ENCODE measurements at regions not wholly inside any gene's neighbourhood (a gene's known extent, or its start where the extent isn't known, plus 50 kb on each side); places are given as distances from the start of the nearest gene placed in this dataset.
"Not testable (repeated sequence)": the region's sequence is repeated elsewhere in the genome, so short reads cannot be mapped to it uniquely, and the experiment has no call there.

DNA sequence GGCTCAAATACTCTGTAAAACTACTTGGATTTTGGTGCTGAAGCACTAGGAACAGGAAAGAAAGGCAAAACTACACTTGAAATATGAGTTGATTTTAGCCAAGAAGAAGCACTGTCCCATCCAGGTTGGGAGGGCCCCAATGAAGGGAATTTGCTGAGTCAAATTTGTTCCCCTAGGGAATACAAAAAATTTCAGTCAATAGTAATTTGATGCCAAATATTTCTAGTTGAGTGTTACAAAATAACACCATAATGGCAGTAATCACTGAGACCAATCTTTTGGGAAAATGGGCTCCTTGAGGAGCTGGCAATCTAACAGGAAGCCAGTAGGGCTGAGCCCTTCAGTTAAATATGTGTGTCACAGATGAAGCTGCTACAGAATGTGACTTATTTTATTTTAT, 896.9 kb downstream of the DIPK2A start:
- DNase-seq: no peak

DNA sequence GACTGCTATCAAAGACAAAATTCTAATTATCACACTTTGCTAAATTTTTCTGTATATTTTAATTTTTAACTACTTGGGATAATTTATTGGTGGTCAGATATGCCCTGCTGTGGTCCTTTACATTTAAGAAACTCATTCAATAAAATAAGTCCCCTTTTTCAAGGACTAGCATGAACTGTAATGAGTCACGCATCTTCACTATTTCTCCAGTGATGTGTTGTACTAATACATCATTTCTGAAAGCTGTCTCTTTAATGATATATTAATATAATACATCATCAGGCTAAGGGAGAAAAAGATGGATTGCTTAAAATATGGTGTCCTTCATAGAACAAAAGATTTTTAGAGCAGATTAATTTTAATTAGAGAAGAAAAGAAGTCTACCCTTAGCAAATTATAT, 901.4 kb downstream of the DIPK2A start:
- no peak for DNase-seq

DNA sequence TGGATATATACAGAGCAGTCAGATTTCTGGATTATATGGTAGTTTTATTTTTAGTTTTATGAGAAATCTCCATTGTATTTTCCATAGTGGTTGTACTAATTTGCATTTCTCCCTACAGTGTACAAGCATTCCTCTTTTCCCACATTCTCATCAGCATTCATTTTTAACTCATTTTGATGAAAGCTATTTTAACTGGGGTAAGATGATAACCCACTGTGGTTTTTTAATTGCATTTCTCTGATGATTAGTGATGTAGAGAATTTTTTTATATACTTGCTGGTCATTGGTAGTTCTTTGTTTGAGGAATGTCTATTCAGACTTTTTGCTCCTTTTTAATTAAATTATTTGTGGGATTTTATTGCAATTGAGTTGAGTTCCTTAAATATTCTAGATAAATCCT, 903.6 kb downstream of the DIPK2A start:
- DNase-seq: no peak

DNA sequence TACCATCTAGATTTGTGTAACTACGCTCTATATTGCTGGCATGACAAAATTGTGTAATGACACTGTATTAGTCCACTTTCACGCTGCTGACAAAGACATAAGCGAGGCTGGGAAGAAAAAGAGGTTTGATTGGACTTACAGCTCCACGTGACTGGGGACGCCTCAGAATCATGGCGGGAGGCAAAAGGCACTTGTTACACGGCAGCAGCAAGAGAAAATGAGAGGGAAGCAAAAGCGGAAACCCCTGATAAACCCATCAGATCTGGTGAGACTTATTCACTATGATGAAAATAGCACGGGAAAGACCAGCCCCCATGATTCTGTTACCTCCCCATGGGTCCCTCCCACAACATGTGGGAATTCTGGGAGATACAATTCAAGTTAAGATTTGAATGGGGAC, 905.7 kb downstream of the DIPK2A start:
- DNase-seq: no peak

DNA sequence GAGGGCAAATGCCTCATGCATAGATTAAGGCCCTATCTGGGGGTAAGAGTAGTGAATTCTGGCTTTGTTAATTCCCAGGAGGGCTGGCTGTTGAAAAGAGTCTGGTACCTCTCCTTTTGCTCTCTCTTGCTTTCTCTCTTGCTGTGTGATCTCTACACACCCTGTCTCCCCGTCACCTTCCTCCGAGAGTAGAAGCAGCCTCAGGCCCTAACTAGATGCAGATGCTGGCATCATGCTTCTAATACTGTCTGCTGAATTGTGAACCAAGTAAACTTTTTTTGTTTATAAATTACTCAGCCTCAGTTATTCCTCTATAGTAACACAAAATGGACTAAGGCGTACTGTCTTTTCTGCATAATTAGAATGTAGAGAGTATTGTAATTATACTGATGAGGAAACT, 908.1 kb downstream of the DIPK2A start:
- DNase-seq: no peak

DNA sequence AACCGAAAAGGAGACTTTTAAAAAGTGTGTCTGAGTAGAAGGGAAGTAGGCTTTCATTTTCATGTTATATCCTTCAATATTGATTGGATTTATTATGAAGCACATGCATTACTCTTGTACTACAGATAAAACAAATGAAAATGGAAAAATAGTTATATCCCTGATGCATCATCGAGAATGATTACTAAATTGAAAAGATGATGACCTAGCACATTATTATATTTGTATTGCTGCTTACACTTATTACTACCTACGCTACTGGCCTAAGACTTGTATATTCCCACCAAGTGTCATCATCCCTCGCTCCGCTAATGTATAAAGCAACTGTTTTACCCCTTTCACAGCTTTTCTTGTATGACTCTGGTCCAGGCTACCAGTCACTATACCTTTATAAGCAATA, 922.4 kb downstream of the DIPK2A start:
- DNase-seq: no peak

DNA sequence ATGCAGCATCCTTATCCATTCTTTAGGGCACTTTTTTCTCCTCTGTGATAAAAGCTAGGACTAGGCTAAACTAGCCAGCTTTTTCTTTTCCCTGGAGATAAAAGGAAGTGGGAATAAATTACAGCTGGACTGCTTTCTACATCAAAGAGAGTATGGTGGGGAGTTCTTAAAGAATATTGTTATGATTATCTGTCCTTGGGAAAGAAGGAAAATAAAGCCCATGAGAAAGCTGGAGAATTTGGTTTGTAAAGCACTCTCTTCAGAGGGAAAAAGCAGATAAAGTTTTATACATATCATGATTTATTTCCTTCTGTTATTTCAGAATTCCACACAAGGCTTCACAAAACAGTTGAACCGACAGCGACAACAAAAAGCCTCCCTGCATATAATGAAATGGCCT, 923.0 kb downstream of the DIPK2A start:
- no peak for DNase-seq

DNA sequence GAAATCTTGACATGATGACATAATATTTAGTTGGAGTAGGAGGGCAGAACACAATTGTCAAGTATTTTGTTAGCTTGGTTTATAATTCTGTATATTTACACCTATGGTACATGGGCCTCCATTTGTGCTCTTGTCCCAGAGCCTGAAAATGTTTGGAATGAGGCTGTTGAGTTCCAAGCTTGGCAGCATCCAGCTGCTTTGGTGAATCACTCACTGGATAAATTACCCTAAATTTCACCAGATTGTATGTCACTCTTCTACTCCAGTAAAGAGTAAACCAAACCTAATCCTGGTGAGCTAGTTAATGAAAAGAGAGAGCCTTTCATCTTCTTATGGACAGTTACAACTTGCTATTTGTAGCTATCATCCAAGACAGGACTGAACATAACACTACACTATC, 928.7 kb downstream of the DIPK2A start:
- DNase-seq: no peak

DNA sequence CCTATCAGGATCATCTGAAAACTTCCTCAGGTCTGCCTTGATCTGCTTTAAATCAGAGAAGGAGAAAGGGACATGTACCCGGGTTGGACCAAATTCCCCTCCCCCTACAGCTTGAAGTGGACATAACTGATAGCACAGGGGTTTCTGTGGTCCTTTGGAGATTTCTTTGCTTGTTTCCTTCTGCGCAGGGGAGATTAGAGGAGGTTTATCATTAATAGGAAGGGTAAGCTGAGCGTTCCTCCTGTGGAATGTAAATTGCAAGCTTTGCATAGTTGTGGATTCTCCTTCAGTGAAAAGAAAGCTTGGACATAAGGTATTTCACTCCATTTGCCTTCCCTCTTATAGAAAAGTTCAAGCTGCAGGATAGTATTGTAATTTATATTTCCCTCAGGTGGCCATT, 936.0 kb downstream of the DIPK2A start:
- DNase-seq: not testable (repeated sequence)

DNA sequence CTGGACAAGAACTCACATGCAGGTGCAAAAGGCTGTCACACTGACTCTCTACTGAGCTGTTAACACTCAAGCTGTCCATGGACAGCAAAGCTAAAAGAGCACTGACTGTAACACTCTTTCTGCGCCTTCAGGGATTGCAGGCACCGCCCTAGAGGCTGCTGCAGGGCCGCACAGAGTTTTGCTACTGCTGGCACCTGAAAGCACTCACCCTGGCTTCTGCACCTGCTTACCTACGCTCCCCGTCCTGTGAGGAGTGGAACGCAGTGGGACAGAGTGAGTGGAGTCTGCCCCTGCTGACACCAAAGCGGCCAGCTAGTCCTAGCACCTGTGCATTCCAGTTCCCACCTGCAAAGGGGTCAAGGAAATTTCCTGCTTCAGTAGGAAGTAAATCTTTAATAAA, 941.3 kb downstream of the DIPK2A start:
- DNase-seq: no peak

DNA sequence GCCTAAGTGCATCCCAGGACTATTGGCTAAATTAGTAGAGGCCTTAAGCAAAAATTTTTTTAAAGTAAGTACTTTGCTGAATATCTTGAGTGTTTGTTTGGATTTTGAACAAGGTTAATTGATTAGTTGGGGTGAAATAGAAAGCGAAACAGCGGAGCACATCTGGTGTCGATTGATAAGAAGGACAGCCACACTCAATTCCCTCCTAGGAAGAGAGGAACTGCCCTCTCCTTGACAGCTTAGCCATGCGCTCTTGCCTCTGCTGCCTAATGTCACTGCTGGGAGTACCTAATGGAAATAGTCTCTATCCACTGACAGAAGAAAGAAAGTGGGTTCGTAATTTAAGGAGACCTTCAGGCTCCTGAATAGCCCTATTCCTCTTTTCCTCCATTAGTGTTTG, 943.6 kb downstream of the DIPK2A start:
- DNase-seq: no peak

DNA sequence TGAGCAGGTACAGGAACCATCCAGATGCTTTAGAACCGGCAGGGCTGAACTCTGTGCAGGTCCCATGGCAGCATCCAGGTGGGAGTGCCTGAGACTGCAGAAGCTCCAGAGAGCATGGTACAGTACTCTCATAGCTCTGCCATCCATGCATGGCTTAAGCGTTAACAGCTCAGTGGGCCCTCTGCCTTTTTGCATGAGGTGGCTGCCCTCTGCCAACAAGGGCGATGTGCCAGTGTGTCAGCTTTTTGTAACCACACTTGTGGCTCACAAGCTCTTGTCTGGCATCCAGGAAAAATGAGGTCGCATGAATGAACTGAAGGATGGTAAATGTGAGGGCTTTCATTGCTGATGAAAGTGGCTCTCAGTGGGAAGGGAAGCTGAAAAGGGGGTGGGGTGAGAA, 950.1 kb downstream of the DIPK2A start:
- DNase-seq: no peak

DNA sequence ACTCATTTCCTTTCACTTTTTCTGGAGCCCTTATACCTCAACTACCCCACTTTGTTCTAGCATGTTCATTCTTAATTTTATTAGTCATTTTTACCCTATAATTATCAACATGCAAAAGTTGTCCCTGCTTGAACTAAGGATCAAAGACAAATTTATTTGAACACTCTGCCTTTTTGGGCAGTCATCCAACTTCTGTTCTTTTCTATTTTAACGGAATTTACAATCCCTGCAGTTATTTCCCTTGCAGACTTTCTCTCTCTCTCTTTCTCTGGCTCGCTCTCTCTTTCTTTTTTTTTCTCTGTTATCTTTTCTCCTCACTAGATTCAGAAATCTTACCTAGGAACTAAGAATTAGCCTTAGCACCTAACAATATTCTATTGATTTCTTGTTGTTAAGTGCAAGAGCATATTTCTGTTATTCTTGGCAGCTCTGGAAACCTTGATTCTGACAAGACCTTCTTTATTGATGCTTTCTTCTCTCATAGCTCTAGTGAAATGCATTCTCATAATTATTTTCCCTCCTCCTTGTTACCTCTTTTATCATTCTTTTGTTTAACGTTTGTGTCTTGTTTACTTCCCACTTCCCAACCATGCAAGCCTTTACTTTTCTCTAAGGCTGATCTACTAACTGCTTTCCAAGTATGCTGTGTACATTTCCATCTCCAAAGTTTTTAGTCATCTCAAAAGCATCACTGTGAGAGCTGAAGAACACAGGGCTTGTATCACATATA, 951.6 kb downstream of the DIPK2A start:
- no peak for DNase-seq

DNA sequence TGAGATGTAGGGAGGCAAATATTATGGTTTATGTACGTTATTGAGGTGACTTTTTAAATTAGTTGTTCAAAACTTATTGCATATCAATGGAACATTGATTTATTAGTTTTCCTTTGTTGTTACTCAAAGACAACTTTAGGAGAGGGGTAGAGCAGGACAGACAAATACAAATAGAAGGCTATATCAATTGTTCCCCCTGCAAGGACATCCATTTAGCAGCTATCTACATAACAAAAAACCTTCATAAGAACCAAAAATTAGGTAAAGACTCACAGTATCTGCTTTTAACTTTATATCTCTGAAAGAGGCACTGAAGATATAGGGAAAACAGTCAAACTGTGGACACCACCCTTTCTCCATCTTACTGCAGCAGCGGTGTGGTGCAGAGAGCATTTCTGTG, 958.8 kb downstream of the DIPK2A start:
- DNase-seq: no peak

DNA sequence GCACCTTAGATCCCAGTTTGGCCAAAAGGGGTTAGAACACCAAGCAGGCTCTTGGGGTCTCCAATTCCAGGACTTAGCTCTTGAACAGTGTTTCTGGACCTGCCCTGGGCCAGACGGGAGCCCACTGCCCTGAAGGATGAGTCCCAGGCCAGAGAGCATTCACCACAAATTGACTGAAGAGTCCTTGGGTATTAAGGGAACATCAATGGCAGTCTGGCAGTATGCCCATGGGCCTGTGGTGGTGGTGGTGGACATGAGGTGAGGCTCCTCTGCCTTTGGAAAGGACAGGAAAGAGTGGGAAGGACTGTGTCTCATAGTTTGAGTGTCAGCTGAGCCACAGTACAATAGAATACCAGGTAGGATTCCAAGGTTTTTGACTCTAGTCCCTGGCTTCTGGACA, 960.0 kb downstream of the DIPK2A start:
- no peak for DNase-seq

DNA sequence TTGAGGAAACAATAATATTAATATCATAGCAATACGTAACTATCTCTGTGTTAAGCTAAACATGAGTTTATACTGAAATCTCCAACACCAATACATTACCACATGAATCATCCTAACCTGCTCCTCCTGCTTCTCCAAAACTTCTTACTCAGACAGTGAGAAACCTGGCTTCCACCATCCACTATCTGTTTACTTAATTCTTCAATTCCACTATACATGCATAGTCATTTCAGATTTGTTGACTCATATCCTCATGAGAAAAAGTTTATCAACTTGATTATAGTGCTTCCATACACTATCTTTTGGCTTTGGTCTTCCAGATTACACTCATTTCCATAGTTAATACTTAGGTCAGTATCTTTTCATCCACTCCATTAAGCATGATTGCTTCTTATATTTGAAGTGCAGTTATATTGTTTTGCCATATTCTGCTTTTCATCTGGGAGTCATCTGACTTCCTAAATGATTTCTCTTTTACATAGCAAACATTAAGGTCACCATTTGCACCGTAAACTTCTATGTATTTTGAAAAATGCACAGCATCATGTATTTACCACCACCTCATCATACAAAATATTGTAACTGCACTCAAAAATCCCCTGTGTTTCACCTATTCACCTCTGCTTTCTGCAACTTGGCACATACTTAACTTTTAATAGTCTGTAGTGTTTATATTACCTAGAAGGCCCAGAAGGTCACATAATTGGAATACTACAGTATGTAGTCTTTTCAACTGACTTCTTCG, 970.6 kb downstream of the DIPK2A start:
- DNase-seq: no peak

DNA sequence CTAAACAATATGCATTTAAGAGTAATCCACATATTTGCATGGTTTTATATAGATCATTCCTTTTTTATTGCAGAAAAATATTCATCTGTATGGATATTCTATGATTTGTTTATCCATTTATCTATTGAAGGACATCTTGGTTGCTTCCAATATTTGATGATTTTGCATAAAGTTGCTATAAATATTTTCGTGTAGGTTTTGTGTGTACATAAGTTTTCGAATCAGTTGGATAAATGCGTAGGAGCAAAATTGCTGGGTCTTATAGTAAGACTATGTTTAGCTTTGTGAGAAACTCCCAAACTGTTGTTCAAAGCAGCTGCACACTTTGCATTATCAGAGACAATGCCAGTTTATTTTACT, 971.2 kb downstream of the DIPK2A start:
- no peak for DNase-seq

DNA sequence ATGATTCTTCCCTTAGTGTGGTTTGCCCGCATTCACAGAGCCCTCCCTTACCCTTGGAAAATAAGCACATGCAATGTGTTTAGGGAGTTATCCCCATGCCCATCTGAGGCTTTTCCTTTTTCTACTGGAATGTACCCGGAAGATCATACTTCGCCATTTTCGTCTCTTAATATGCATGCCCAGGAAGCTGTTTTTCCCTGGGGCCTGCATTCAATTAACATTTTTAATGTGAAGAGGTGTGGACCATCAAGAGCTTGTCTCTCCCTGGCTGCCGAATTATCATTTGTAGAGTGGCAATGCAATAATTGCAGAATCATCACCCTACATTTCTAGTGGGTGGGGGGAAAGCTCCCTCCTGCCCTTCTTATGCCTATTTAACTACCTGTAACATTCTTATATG, 976.3 kb downstream of the DIPK2A start:
- no peak for DNase-seq

DNA sequence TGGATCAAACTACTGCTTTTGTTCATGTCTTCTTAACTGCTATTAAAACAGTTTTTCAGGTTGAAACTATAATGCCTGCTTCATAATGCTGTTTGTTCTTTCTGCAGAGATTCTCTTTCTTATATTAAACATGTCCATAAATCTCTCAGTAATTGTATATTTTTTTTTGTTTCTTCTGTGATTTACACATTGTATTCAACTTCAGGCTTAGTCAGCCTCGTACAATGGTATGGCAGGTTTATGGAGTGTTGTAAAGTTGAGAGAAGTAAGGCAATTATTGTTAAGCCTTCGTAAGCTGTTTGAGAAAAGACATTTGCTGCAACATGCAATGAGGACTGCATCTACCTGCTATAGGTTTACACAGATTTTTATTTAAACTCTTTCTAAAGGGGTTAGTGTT, 977.1 kb downstream of the DIPK2A start:
- no peak for DNase-seq

DNA sequence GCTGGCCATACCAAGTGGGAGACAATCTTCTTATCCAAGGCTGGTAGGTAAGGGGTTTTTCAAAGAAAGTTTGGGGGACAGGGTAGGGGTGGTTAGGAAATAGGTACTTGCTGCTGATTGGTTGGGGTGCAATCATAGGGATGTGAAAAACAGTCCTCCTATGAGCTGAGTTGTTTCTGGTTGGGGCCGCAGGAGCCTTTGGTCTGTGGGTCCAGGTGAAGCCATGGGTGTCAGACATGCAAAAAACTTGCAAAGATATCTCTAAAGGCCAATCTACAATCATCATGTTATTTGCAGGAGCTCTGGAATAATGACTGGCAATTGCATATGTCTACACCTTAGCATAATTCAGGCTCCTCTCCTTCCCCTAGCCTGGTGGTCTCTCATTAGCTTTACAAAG, 982.3 kb downstream of the DIPK2A start:
- no peak for DNase-seq

DNA sequence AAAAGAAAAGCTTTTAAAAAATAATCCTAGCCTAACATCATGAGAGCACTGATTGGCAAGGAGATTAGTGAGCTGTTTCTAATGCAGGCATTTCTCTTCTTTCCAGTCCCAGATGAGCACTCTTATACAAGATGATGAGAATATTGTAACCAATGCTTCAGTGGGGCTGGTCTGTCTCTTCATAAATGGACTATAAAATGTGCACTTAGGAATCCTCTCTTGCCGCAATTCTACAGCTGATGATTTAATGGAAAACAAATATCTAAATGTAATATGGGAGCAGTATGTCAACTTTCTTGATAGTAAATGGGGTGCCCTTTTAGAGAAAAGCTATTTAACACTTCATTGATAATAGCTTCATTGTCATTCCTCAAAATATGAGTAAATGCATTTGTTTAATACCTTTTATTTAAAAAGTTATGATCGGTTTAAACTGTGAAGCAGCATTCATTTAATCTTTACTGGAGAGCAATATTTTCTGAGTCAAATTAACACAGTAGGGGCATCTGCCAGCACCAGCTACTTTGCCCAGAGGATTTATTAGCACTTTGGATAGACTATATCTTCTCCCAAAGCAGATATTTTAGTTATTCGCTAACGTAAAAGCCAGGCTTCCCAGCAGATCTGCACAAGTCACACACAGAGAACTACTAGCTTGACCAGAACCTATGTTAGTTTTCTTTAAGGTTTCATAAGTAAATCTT, 985.9 kb downstream of the DIPK2A start:
- no peak for DNase-seq

DNA sequence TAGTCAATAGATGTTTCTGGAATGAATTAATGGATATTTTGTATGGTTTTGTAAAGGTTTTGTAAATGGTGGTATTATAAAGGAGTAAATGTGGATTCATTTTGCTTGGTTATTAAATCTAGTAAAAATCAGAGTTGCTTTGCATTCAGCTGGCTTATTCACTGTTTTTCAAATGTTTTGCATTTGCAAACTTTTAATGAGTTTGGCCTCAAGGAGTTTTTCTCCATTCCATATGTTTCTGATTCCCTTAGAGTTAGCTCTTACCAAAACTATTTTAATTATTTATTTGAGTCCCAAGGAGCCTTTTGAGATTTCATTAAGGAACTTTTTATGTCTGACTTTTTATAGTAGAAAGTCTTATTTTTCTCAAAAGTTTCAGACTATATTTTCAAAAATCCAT, 992.2 kb downstream of the DIPK2A start:
- DNase-seq: no peak

DNA sequence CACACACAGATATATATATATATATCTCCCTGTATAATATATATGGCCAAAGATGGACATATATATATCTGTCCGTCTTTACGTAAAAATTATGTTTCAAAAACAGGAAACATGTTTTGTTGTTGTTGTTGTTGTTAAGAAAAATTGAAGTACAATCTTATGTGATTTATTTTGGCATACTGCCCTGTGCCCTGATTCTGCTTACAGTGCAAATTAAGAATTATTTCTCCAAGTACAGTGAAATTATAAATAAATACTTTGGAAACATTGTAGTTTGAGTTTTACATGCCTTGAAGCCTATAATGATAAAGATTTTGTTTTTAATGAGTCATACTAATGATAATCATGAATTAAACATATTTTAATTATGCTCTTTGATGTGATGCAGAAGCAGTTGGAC, 994.9 kb downstream of the DIPK2A start:
- DNase-seq: no peak

DNA sequence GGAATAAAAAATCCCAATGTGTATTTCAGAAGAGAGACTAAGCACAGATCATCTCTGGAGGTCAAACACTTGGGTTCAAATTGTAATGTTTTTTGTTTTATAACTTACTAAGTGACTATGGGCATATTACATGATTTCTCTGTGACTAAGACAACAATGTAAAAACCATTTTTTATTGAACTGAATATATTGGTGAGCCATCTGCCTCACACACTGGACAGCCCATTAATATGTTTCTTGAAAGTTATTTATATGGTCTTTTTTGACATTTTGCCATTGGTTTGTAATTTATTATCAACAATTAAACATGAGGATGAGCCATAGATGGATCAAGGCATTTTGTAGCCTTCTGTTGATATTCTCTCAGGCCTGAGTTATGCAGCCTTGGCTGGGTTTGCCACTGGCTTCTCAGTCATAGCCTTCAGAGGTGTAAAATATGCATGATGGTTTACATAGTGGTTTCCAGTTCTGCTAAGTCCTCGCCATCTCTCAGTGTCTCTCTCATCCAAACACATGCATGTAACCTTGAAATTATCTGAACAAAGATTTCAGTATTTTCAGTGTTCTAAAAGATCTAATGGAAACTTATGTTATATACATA, 997.2 kb downstream of the DIPK2A start:
- no peak for DNase-seq

Measured in GF-D8 (cell line).